Caco-2 (cell line): ENCODE measurements at regions not wholly inside any gene's neighbourhood (a gene's known extent, or its start where the extent isn't known, plus 50 kb on each side); places are given as distances from the start of the nearest gene placed in this dataset.

ENCODE experiments used
- BruUV-seq: library from RNA; stranded (reverse); fragments of 400-500 nt; replicated peaks from 2 replicates; lab custom pipeline; 2021; lab: Mats Ljungman, UMichigan
- CTCF ChIA-PET: fragments of 300-600 bp; sonication (Branson Sonifier 250); formaldehyde crosslinking; loops from one replicate; lab custom pipeline; 2022; ENCODE audit warnings: antibody characterized with exemption; lab: Charles Lee
- POLR2A ChIA-PET: fragments of 300-600 bp; sonication (Branson Sonifier 250); formaldehyde crosslinking; loops from one replicate; lab custom pipeline; 2022; ENCODE audit warnings: antibody characterized with exemption; lab: Charles Lee
- DNase-seq, 2 experiments: peaks; one replicate each; pipeline versions ENCODE4 v3.0.0 to v3.0.0-alpha.2; 2020 to 2022
- H3K27me3 ChIP-seq: replicated peaks from 2 replicates; pipeline ENCODE4 v1.6.0; 2011; ENCODE audit warnings: low read length; ENCODE audit not compliant: control insufficient read depth, insufficient read depth
- H3K36me3 ChIP-seq: 2 replicates; pipeline ENCODE4 v1.5.1; 2011; ENCODE audit warnings: low read length; ENCODE audit not compliant: control insufficient read depth, insufficient read depth
- H3K4me1 ChIP-seq: fragments of 250-450 bp; sonication (Bioruptor Pico); 2 replicates; pipeline ENCODE4 v1.5.1; 2020; ENCODE audit warnings: mild to moderate bottlenecking
- H3K4me3 ChIP-seq: 2 replicates; pipeline ENCODE4 v1.5.1; 2011; ENCODE audit warnings: low read depth, mild to moderate bottlenecking, control low read depth, low read length
- H3K9me3 ChIP-seq: fragments of 250-450 bp; sonication (Bioruptor Pico); 2 replicates; pipeline ENCODE4 v1.5.1; 2020; ENCODE audit warnings: mild to moderate bottlenecking, moderate library complexity
- H3K27ac Mint-ChIP-seq: one replicate; pipeline ENCODE4 v1.8.0; 2022; ENCODE audit warnings: mixed read lengths; ENCODE audit not compliant: unreplicated experiment
- H3K27me3 Mint-ChIP-seq: one replicate; pipeline ENCODE4 v1.8.0; 2022; ENCODE audit warnings: mixed read lengths; ENCODE audit not compliant: insufficient read depth, unreplicated experiment
- H3K36me3 Mint-ChIP-seq: one replicate; pipeline ENCODE4 v1.8.0; 2022; ENCODE audit warnings: mild to moderate bottlenecking, mixed read lengths; ENCODE audit not compliant: insufficient read depth, unreplicated experiment
- H3K4me1 Mint-ChIP-seq: one replicate; pipeline ENCODE4 v1.8.0; 2022; ENCODE audit warnings: low read depth, mixed read lengths; ENCODE audit not compliant: unreplicated experiment
- H3K4me3 Mint-ChIP-seq: one replicate; pipeline ENCODE4 v1.8.0; 2022; ENCODE audit warnings: mild to moderate bottlenecking, moderate library complexity, mixed read lengths; ENCODE audit not compliant: unreplicated experiment
- H3K9me3 Mint-ChIP-seq: one replicate; pipeline ENCODE4 v1.8.0; 2022; ENCODE audit warnings: mixed read lengths; ENCODE audit not compliant: unreplicated experiment
- intact Hi-C: fragments of 100-400 bp; cut with micrococcal nuclease; formaldehyde crosslinking; loops from one replicate; pipeline ENCODE4 v1.10.0; 2022; ENCODE audit not compliant: unreplicated experiment
- TF ChIP-seq, protein P1 (sequence below), 2 experiments: fragments of 200-600 bp in 1 of 2; IDR thresholded peaks; 1 replicate in 1 of 2; 2 replicates in 1 of 2; pipeline versions ENCODE4 v1.5.1 to v1.8.0; 2011 to 2022; ENCODE audit warnings: antibody characterized with exemption in 1 of 2, control low read depth in 1 of 2, inconsistent platforms in 1 of 2, low read depth in 1 of 2, low read length in 1 of 2, mild to moderate bottlenecking in 1 of 2, moderate library complexity in 1 of 2; ENCODE audit not compliant: insufficient read depth in 1 of 2, severe bottlenecking in 1 of 2, unreplicated experiment in 1 of 2

DNA sequence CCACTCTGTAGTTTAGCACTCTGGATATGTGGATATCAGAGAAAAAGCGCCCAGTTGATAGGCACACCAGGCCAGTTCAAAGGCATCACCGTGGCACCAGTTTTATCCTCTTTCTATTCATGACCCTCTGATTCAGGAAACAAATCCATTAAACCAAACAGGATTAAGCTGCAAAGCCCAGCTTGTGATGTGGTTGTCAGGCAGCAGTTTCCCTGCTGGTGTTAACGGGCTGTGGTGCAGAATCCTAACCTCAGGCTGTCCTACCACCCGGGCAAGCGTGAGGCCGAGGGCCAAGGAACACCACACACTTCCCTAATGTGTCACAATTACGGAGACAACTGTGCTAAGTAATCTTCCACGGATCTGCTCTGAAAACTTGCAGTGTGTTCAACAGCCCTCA lies 209.1 kb downstream of the OLFM4 start:
- no peak for DNase-seq
- BruUV-seq, result no TSS peak

DNA sequence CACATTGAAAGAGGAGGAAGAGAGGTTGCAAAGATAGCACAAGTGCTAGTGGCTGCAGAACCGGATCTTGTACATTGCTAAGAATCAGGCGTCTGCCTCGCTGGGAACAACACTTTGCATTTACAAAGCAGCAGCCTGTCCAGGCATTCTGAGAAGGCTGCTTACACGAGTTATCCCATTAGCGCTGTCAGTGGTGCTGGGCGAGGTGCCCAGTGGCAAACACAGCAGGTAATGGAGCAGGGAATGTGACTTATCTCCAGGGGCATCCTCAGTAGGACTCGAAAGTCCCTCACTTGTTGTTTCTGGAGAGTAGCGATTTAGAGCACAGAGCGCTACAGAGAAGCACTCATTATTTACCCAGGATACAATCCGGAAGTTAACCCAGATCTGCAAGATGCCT lies 209.6 kb downstream of the OLFM4 start:
- no TSS peak for BruUV-seq

More for the DNA sequence above, 209.1 kb downstream of the OLFM4 start:
- H3K27me3 Mint-ChIP-seq, result peaks cover 31% of the 10 kb centered on the region
- no peaks in the 10 kb centered on the region for H3K4me1 Mint-ChIP-seq
- CTCF ChIA-PET, result no interaction called here
- H3K9me3 Mint-ChIP-seq, result no peaks in the 10 kb centered on the region
- intact Hi-C loops, result no loop called here
- Histone ChIP-seq H3K36me3 (no peaks in the 10 kb centered on the region), H3K27me3 (peaks cover 1% of the 10 kb centered on the region; the same call in 1 of the 2 replicates), H3K9me3 (no peaks in the 10 kb centered on the region), H3K4me3 (no peak overlapping the region), H3K4me1 (no peaks in the 10 kb centered on the region)
- POLR2A ChIA-PET, result no interaction called here
- no peaks in the 10 kb centered on the region for H3K36me3 Mint-ChIP-seq
- H3K27ac Mint-ChIP-seq, result no peak overlapping the region
- TF ChIP-seq, protein P1, sequence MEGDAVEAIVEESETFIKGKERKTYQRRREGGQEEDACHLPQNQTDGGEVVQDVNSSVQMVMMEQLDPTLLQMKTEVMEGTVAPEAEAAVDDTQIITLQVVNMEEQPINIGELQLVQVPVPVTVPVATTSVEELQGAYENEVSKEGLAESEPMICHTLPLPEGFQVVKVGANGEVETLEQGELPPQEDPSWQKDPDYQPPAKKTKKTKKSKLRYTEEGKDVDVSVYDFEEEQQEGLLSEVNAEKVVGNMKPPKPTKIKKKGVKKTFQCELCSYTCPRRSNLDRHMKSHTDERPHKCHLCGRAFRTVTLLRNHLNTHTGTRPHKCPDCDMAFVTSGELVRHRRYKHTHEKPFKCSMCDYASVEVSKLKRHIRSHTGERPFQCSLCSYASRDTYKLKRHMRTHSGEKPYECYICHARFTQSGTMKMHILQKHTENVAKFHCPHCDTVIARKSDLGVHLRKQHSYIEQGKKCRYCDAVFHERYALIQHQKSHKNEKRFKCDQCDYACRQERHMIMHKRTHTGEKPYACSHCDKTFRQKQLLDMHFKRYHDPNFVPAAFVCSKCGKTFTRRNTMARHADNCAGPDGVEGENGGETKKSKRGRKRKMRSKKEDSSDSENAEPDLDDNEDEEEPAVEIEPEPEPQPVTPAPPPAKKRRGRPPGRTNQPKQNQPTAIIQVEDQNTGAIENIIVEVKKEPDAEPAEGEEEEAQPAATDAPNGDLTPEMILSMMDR (IDR thresholded peaks at IDR 0.05; ENCODE audit: insufficient read depth in 1 of 2, low read depth in 1 of 2, low read length in 1 of 2, severe bottlenecking in 1 of 2, unreplicated experiment in 1 of 2), result no peak
- H3K4me3 Mint-ChIP-seq, result no peak overlapping the region

DNA sequence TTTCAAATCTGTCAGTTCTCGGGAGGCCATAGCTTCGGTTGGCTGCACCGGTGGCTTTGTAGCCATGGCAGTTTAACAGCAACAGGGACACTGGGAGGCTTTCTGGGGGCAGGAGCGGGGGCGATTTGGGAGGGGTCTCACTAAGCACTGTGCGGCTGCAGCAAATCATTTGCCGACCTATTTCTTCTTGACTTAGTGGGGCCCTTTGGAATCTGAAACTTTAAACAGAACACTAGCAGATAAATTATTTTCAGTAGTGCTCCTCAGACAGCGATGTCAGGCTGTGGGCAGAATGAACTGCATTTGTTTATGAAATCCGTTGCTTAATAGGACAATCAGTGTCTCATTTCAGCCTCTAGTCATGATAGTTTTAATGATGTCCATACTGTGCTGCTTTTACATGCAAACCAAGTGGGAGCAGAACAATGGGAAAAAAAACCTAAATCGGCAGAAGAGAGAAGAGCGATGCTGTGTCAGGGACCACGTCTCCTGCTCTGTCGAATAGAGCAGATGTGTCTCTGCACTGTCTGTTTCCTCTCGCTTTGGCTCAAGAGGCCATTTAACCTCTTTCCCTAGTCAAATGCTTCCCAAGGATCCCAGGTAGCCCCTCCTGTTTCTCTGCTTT lies 211.9 kb downstream of the OLFM4 start:
- peaks cover 1% of the 10 kb centered on the region; the same call in 1 of the 2 replicates for H3K27me3 ChIP-seq
- Mint-ChIP-seq H3K4me3 (no peak overlapping the region), H3K36me3 (no peaks in the 10 kb centered on the region), H3K4me1 (no peaks in the 10 kb centered on the region), H3K27me3 (peaks cover 27% of the 10 kb centered on the region), H3K9me3 (no peaks in the 10 kb centered on the region), H3K27ac (no peak overlapping the region)
- H3K4me3 ChIP-seq, result no peak overlapping the region
- BruUV-seq, result no TSS peak
- H3K36me3 ChIP-seq, result no peaks in the 10 kb centered on the region
- intact Hi-C loops, result no loop called here
- ChIA-PET CTCF (interaction anchor here (0.9 kb wide), 1 partner anchor 10 kb away, joined by 4 read pairs; no protein-coding TSS in a partner anchor), POLR2A (no interaction called here)
- TF ChIP-seq, protein P1 (IDR thresholded peaks at IDR 0.05; ENCODE audit: insufficient read depth in 1 of 2, low read depth in 1 of 2, low read length in 1 of 2, severe bottlenecking in 1 of 2, unreplicated experiment in 1 of 2), result no peak
- H3K4me1 ChIP-seq, result no peaks in the 10 kb centered on the region
- H3K9me3 ChIP-seq, result no peaks in the 10 kb centered on the region
- no peak for DNase-seq

More for the DNA sequence above, 209.6 kb downstream of the OLFM4 start:
- ChIA-PET CTCF (no interaction called here), POLR2A (no interaction called here)
- H3K4me1 Mint-ChIP-seq, result no peaks in the 10 kb centered on the region
- TF ChIP-seq, protein P1 (IDR thresholded peaks at IDR 0.05; ENCODE audit: insufficient read depth in 1 of 2, low read depth in 1 of 2, low read length in 1 of 2, severe bottlenecking in 1 of 2, unreplicated experiment in 1 of 2), result no peak
- H3K27ac Mint-ChIP-seq, result no peak overlapping the region
- H3K4me3 Mint-ChIP-seq, result no peak overlapping the region
- Histone ChIP-seq H3K27me3 (peaks cover 1% of the 10 kb centered on the region; the same call in 1 of the 2 replicates), H3K36me3 (no peaks in the 10 kb centered on the region), H3K9me3 (no peaks in the 10 kb centered on the region), H3K4me3 (no peak overlapping the region), H3K4me1 (no peaks in the 10 kb centered on the region)
- no peaks in the 10 kb centered on the region for H3K9me3 Mint-ChIP-seq
- intact Hi-C loops, result no loop called here
- no peak for DNase-seq
- H3K27me3 Mint-ChIP-seq, result peaks cover 26% of the 10 kb centered on the region
- H3K36me3 Mint-ChIP-seq, result no peaks in the 10 kb centered on the region
